ENCODE measurements at regions not wholly inside any gene's neighbourhood (a gene's known extent, or its start where the extent isn't known, plus 50 kb on each side); places are given as distances from the start of the nearest gene placed in this dataset.

- TF ChIP-seq POLR2A (IDR thresholded peaks at IDR 0.05; ENCODE audit: control extremely low read depth in 1 of 2, low read depth in 2 of 2, low read length in 2 of 2) (no peak), HDAC2 (IDR thresholded peaks at IDR 0.05; ENCODE audit: borderline replicate concordance in 1 of 2, low read depth in 2 of 2, low read length in 2 of 2) (no peak), CREB1 (IDR thresholded peaks at IDR 0.05) (no peak), EZH2 (IDR thresholded peaks at IDR 0.05; ENCODE audit: low read depth, low read length, severe bottlenecking) (no peak), POLR2AphosphoS5 (IDR thresholded peaks at IDR 0.05; ENCODE audit: low read depth, low read length) (no peak), YY1 (IDR thresholded peaks at IDR 0.05; ENCODE audit: low read depth, low read length) (no peak)
- TF ChIP-seq, protein P1, sequence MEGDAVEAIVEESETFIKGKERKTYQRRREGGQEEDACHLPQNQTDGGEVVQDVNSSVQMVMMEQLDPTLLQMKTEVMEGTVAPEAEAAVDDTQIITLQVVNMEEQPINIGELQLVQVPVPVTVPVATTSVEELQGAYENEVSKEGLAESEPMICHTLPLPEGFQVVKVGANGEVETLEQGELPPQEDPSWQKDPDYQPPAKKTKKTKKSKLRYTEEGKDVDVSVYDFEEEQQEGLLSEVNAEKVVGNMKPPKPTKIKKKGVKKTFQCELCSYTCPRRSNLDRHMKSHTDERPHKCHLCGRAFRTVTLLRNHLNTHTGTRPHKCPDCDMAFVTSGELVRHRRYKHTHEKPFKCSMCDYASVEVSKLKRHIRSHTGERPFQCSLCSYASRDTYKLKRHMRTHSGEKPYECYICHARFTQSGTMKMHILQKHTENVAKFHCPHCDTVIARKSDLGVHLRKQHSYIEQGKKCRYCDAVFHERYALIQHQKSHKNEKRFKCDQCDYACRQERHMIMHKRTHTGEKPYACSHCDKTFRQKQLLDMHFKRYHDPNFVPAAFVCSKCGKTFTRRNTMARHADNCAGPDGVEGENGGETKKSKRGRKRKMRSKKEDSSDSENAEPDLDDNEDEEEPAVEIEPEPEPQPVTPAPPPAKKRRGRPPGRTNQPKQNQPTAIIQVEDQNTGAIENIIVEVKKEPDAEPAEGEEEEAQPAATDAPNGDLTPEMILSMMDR (IDR thresholded peaks at IDR 0.05; ENCODE audit: control extremely low read depth in 1 of 3, insufficient read depth in 1 of 3, low read depth in 1 of 3, low read length in 3 of 3), result no peak
These were observed 850.0 kb downstream of the EPHA3 start for GRCh38 chr3:89957451-89957850.

Measured in H1 (cell line).